ENCODE measurements at regions not wholly inside any gene's neighbourhood (a gene's known extent, or its start where the extent isn't known, plus 50 kb on each side); places are given as distances from the start of the nearest gene placed in this dataset.

DNA sequence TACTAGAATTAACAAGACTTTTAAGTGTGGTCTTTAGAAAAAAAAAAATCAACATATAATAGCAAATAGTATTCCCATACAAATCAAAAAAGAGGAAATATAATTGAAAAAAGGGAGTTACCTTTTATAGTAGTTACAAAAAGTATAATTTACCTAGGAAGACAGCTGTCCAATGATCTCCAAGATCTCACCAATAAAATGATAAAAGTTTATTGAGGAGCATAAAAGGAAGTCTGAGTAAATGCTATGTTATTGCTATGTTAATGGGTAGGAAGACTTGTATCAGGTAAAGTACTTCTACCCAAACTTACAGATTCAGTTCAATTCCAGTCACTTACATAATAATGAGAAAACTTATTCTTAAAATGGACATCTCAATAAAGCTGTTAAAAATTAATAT lies 379.0 kb upstream of the TPM1 start:
- TF ChIP-seq CTCF (conservative IDR thresholded peaks at IDR 0.05) (no peak), EZH2 (IDR thresholded peaks at IDR 0.05; ENCODE audit: low read depth) (no peak)
